IMR-90 (cell line): ENCODE measurements at regions not wholly inside any gene's neighbourhood (a gene's known extent, or its start where the extent isn't known, plus 50 kb on each side); places are given as distances from the start of the nearest gene placed in this dataset.

ENCODE experiments used
- ATAC-seq: fragments of 200-7000 bp; cut with Tn5 transposase; 2 replicates; pipeline ENCODE4 v1.9.1; 2020; ENCODE audit warnings: low read depth, mild to moderate bottlenecking, moderate library complexity
- BruUV-seq: library from RNA; stranded (reverse); fragments of 400-500 nt; replicated peaks from 2 replicates; lab custom pipeline; 2021; lab: Mats Ljungman, UMichigan
- CTCF ChIA-PET: fragments of 300-600 bp; formaldehyde crosslinking; extraction: SDS; loops from one replicate; lab custom pipeline; 2021; ENCODE audit warnings: antibody characterized with exemption; lab: Yijun Ruan, JAX
- POLR2A ChIA-PET: fragments of 300-600 bp; sonication (Branson Sonifier 250); formaldehyde crosslinking; loops from one replicate; lab custom pipeline; 2022; ENCODE audit warnings: antibody characterized with exemption; ENCODE audit not compliant: unreplicated experiment; lab: Charles Lee
- DNase-seq: peaks from one replicate; pipeline ENCODE4 v3.0.0; 2013
- H2AFZ ChIP-seq: replicated peaks from 2 replicates; pipeline ENCODE3; 2013; ENCODE audit warnings: low read length, mild to moderate bottlenecking; ENCODE audit not compliant: poor library complexity
- H2AK5ac ChIP-seq: 2 replicates; pipeline ENCODE4 v1.6.1; 2013; ENCODE audit warnings: low read depth, low read length, inconsistent platforms
- H2AK9ac ChIP-seq: replicated peaks from 2 replicates; pipeline ENCODE3; 2013; ENCODE audit warnings: mild to moderate bottlenecking, low read depth, low read length, moderate library complexity; ENCODE audit not compliant: poor library complexity
- H2BK120ac ChIP-seq: 2 replicates; pipeline ENCODE4 v1.6.1; 2013; ENCODE audit warnings: low read depth, low read length, inconsistent platforms
- H2BK15ac ChIP-seq: 3 replicates; pipeline ENCODE4 v1.6.1; 2013; ENCODE audit warnings: low read depth, low read length, inconsistent platforms
- H2BK20ac ChIP-seq: 2 replicates; pipeline ENCODE4 v1.6.1; 2013; ENCODE audit warnings: low read depth, mild to moderate bottlenecking, inconsistent platforms, low read length, moderate library complexity
- H2BK5ac ChIP-seq: 2 replicates; pipeline ENCODE4 v1.6.1; 2013; ENCODE audit warnings: mild to moderate bottlenecking, low read depth, low read length, inconsistent platforms; ENCODE audit not compliant: poor library complexity, severe bottlenecking
- H3K14ac ChIP-seq: replicated peaks from 2 replicates; pipeline ENCODE4 v1.6.1; 2013; ENCODE audit warnings: low read depth, low read length, inconsistent platforms
- H3K18ac ChIP-seq: 2 replicates; pipeline ENCODE4 v1.6.1; 2013; ENCODE audit warnings: low read depth, low read length, control low read depth
- H3K23ac ChIP-seq: 2 replicates; pipeline ENCODE4 v1.6.1; 2013; ENCODE audit warnings: low read depth, low read length, inconsistent platforms
- H3K27ac ChIP-seq: 2 replicates; pipeline ENCODE4 v1.5.1; 2013; ENCODE audit warnings: mild to moderate bottlenecking, control low read depth, low read length; ENCODE audit not compliant: insufficient read depth
- H3K27me3 ChIP-seq: 2 replicates; pipeline ENCODE4 v1.6.1; 2013; ENCODE audit warnings: low read length; ENCODE audit not compliant: control insufficient read depth, insufficient read depth
- H3K36me3 ChIP-seq: 2 replicates; pipeline ENCODE4 v1.6.1; 2013; ENCODE audit warnings: low read length, mixed read lengths; ENCODE audit not compliant: control insufficient read depth, insufficient read depth
- H3K4ac ChIP-seq: 2 replicates; pipeline ENCODE4 v1.6.1; 2013; ENCODE audit warnings: low read depth, low read length, inconsistent platforms
- H3K4me1 ChIP-seq: 2 replicates; pipeline ENCODE4 v1.6.1; 2013; ENCODE audit warnings: low read length, mixed read lengths; ENCODE audit not compliant: control insufficient read depth, insufficient read depth
- H3K4me2 ChIP-seq: 2 replicates; pipeline ENCODE4 v1.6.1; 2013; ENCODE audit warnings: low read depth, mild to moderate bottlenecking, control low read depth, low read length, moderate library complexity
- H3K4me3 ChIP-seq: 2 replicates; pipeline ENCODE4 v1.5.1; 2013; ENCODE audit warnings: low read depth, mild to moderate bottlenecking, control low read depth, low read length, moderate library complexity; ENCODE audit not compliant: insufficient read depth
- H3K56ac ChIP-seq: 2 replicates; pipeline ENCODE4 v1.6.1; 2013; ENCODE audit warnings: low read length, inconsistent platforms; ENCODE audit not compliant: insufficient read depth; ENCODE audit errors: extremely low read depth
- H3K79me1 ChIP-seq, 2 experiments: 2 replicates each; pipeline ENCODE4 v1.6.1; 2013; ENCODE audit warnings: low read length in 2 of 2, inconsistent platforms in 1 of 2, low read depth in 1 of 2
- H3K9ac ChIP-seq: 2 replicates; pipeline ENCODE4 v1.6.1; 2013; ENCODE audit warnings: low read depth, low read length, control low read depth
- H3K9me1 ChIP-seq: 2 replicates; pipeline ENCODE4 v1.6.1; 2013; ENCODE audit warnings: low read length, inconsistent platforms; ENCODE audit not compliant: insufficient read depth
- H3K9me3 ChIP-seq: 2 replicates; pipeline ENCODE4 v1.6.1; 2013; ENCODE audit warnings: low read length; ENCODE audit not compliant: control insufficient read depth, insufficient read depth
- H4K20me1 ChIP-seq: 2 replicates; pipeline ENCODE4 v1.6.1; 2013; ENCODE audit warnings: low read length, inconsistent platforms; ENCODE audit not compliant: insufficient read depth
- H4K5ac ChIP-seq: 2 replicates; pipeline ENCODE4 v1.6.1; 2013; ENCODE audit warnings: mild to moderate bottlenecking, low read depth, low read length, control low read depth
- H4K8ac ChIP-seq, 2 experiments: 2 replicates each; pipeline ENCODE4 v1.6.1; 2013; ENCODE audit warnings: low read depth in 2 of 2, low read length in 2 of 2, control low read depth in 1 of 2, inconsistent platforms in 1 of 2
- H4K91ac ChIP-seq: 2 replicates; pipeline ENCODE4 v1.6.1; 2013; ENCODE audit warnings: low read depth, low read length, inconsistent platforms; ENCODE audit not compliant: insufficient read depth
- CHD1 ChIP-seq: IDR thresholded peaks from 2 replicates; pipeline ENCODE4 v1.6.1; 2012; ENCODE audit warnings: low read depth, low read length, improper control_type of control experiment
- ELK1 ChIP-seq: fragments of 150-350 bp; IDR thresholded peaks from 2 replicates; pipeline ENCODE4 v1.6.1; 2016; ENCODE audit warnings: low read depth, mild to moderate bottlenecking, low read length, moderate library complexity, borderline replicate concordance
- FOS ChIP-seq: fragments of 150-350 bp; IDR thresholded peaks from 2 replicates; pipeline ENCODE4 v1.6.1; 2016; ENCODE audit warnings: low read depth, low read length
- RAD21 ChIP-seq: IDR thresholded peaks from 2 replicates; pipeline ENCODE4 v1.6.1; 2012; ENCODE audit warnings: low read length, improper control_type of control experiment
- dilution Hi-C: fragments of 300-500 bp; cut with HindIII; formaldehyde crosslinking; loops from one replicate; pipeline ENCODE4 v1.14.3; 2018; ENCODE audit warnings: low sequenced_read_pairs; ENCODE audit not compliant: unreplicated experiment
- in situ Hi-C: fragments of 300-500 bp; cut with MboI; formaldehyde crosslinking; loops from 3 replicates; pipeline ENCODE4 v1.14.3; 2019; ENCODE audit warnings: low sequenced_read_pairs, inconsistent platforms, mixed read lengths
- intact Hi-C: fragments of 100-400 bp; cut with micrococcal nuclease; formaldehyde crosslinking; loops from 2 replicates; pipeline ENCODE4 v1.10.0; 2022

- H2BK120ac ChIP-seq = no peak overlapping the region
- CTCF ChIA-PET = no interaction called here
- H2BK5ac ChIP-seq = no peak overlapping the region
- no peak overlapping the region for H4K5ac ChIP-seq
- H3K56ac ChIP-seq = no peak overlapping the region
- no peak overlapping the region for H4K91ac ChIP-seq
- no TSS peak for BruUV-seq
- 0 out of 2 replicates have a peak, but pooled peaks cover 6% of the 10 kb centered on the region for H3K9me3 ChIP-seq
- TF ChIP-seq FOS (no peak), ELK1 (no peak), RAD21 (no peak), CHD1 (no peak)
- ATAC-seq (no peak), DNase-seq (no peak)
- intact Hi-C loops (no loop called here), dilution Hi-C loops (no loop called here), in situ Hi-C loops (no loop called here)
- no peak overlapping the region for H3K4ac ChIP-seq
- H3K9me1 ChIP-seq = no peaks in the 10 kb centered on the region
- H3K4me1 ChIP-seq = no peaks in the 10 kb centered on the region
- H4K8ac ChIP-seq = no peak overlapping the region
- no peak overlapping the region for H3K18ac ChIP-seq
- no peak overlapping the region for H2BK20ac ChIP-seq
- no peak overlapping the region for H3K4me3 ChIP-seq
- H2BK15ac ChIP-seq = no peak overlapping the region
- no peak overlapping the region for H2AK9ac ChIP-seq
- no peak overlapping the region for H2AK5ac ChIP-seq
- no peak overlapping the region for H3K9ac ChIP-seq
- no peak overlapping the region for H3K14ac ChIP-seq
- no peak overlapping the region for H3K27ac ChIP-seq
- H2AFZ ChIP-seq = no peak overlapping the region
- H3K79me1 ChIP-seq = no peaks in the 10 kb centered on the region
- H3K23ac ChIP-seq = no peak overlapping the region
- no peaks in the 10 kb centered on the region for H4K20me1 ChIP-seq
- H3K27me3 ChIP-seq = no peaks in the 10 kb centered on the region
- H3K36me3 ChIP-seq = no peaks in the 10 kb centered on the region
- POLR2A ChIA-PET = no interaction called here
- no peak overlapping the region for H3K4me2 ChIP-seq
These were observed 2675.7 kb downstream of the PCDH7 start for GRCh38 chr4:33395731-33396485.
